Peyer's patch (tissue), 4 donors: ENCODE measurements at regions not wholly inside any gene's neighbourhood (a gene's known extent, or its start where the extent isn't known, plus 50 kb on each side); places are given as distances from the start of the nearest gene placed in this dataset.

Experiments
- CTCF ChIP-seq, 6 experiments: fragments of 450-650 bp in 4 of 6; fragments of 200-600 bp in 2 of 6; sonication (generic) in 1 of 6; IDR thresholded peaks; one replicate each; pipeline ENCODE4 v1.5.1; 2017 to 2019; ENCODE audit warnings: antibody characterized with exemption in 6 of 6, mild to moderate bottlenecking in 3 of 6, moderate library complexity in 1 of 6
- POLR2A ChIP-seq, 2 donors: fragments of 450-650 bp; IDR thresholded peaks; one replicate each; pipeline ENCODE4 v1.5.1; 2017; ENCODE audit warnings: antibody characterized with exemption in 2 of 2, mild to moderate bottlenecking in 2 of 2, moderate library complexity in 2 of 2

- TF ChIP-seq CTCF (IDR thresholded peaks at IDR 0.05) (no peak), POLR2A (IDR thresholded peaks at IDR 0.05) (no peak)
These were observed 359.3 kb upstream of the SOX11 start for GRCh38 chr2:5332925-5333324.
